GM12878 (cell line): ENCODE measurements at regions not wholly inside any gene's neighbourhood (a gene's known extent, or its start where the extent isn't known, plus 50 kb on each side); places are given as distances from the start of the nearest gene placed in this dataset.

ENCODE experiments used
- BRCA1 ChIP-seq: IDR thresholded peaks from 2 replicates; pipeline ENCODE4 v1.6.1; 2011; ENCODE audit warnings: low read depth, low read length, improper control_type of control experiment
- CREM ChIP-seq: IDR thresholded peaks from 2 replicates; pipeline ENCODE4 v1.6.1; 2014; ENCODE audit warnings: antibody characterized with exemption, low read depth
- GABPA ChIP-seq: IDR thresholded peaks from 2 replicates; pipeline ENCODE4 v1.6.1; 2014; ENCODE audit warnings: antibody characterized with exemption, low read depth, mild to moderate bottlenecking, inconsistent platforms
- MXI1 ChIP-seq: fragments of 150-350 bp; IDR thresholded peaks from 2 replicates; pipeline ENCODE4 v1.6.1; 2011; ENCODE audit warnings: low read depth, mild to moderate bottlenecking, inconsistent platforms, low read length, improper control_type of control experiment
- POLR2A ChIP-seq: IDR thresholded peaks from 2 replicates; pipeline ENCODE4 v1.6.1; 2011; ENCODE audit warnings: low read depth, mild to moderate bottlenecking, low read length
- POLR2AphosphoS2 ChIP-seq: IDR thresholded peaks from 2 replicates; pipeline ENCODE4 v1.6.1; 2011; ENCODE audit warnings: low read depth, mild to moderate bottlenecking, low read length, improper control_type of control experiment, moderate library complexity
- TF ChIP-seq, protein P1 (sequence below), 3 experiments: IDR thresholded peaks in 2 of 3; conservative IDR thresholded peaks in 1 of 3; 2 replicates each; pipeline ENCODE4 v1.5.1; 2011; ENCODE audit warnings: low read depth in 3 of 3, low read length in 3 of 3, mild to moderate bottlenecking in 3 of 3, control low read depth in 2 of 3, moderate library complexity in 2 of 3, inconsistent platforms in 1 of 3, mixed read lengths in 1 of 3; ENCODE audit not compliant: control insufficient read depth in 2 of 3, insufficient read depth in 1 of 3; ENCODE audit errors: extremely low read depth in 1 of 3
- TF ChIP-seq, protein P2 (sequence below): fragments of 450-650 bp; IDR thresholded peaks from 2 replicates; pipeline ENCODE4 v1.6.1; 2016; ENCODE audit warnings: mild to moderate bottlenecking

DNA sequence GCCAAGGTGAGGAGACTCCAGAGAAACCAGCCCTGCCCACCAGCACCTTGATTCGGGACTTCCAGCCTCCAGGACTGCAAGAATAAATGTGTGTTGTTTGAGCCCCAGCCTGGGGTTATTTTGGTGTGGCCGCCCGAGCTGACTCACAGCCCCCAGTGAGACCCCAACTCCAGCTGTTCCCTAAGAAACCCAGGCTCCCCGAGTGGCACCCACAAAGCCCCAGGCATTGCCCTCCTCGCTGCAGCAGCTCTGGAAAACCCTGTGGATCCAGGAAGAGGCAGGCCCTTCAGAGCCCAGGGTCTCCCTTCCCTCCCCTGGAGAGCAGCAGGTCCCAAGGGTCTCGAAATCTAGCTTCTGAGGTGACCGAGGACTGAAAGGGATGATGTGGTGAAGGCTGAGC, 69.2 kb upstream of the PPP1R26 start:
- TF ChIP-seq GABPA (no peak), BRCA1 (no peak), CREM (no peak), POLR2AphosphoS2 (no peak), MXI1 (no peak), POLR2A (no peak)
- TF ChIP-seq, protein P1, sequence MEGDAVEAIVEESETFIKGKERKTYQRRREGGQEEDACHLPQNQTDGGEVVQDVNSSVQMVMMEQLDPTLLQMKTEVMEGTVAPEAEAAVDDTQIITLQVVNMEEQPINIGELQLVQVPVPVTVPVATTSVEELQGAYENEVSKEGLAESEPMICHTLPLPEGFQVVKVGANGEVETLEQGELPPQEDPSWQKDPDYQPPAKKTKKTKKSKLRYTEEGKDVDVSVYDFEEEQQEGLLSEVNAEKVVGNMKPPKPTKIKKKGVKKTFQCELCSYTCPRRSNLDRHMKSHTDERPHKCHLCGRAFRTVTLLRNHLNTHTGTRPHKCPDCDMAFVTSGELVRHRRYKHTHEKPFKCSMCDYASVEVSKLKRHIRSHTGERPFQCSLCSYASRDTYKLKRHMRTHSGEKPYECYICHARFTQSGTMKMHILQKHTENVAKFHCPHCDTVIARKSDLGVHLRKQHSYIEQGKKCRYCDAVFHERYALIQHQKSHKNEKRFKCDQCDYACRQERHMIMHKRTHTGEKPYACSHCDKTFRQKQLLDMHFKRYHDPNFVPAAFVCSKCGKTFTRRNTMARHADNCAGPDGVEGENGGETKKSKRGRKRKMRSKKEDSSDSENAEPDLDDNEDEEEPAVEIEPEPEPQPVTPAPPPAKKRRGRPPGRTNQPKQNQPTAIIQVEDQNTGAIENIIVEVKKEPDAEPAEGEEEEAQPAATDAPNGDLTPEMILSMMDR (IDR thresholded peaks at IDR 0.05 in 2 of 3, conservative IDR thresholded peaks at IDR 0.05 in 1 of 3; ENCODE audit: control insufficient read depth in 2 of 3, extremely low read depth in 1 of 3, insufficient read depth in 1 of 3, low read depth in 3 of 3, low read length in 3 of 3), result no peak
- TF ChIP-seq, protein P2, sequence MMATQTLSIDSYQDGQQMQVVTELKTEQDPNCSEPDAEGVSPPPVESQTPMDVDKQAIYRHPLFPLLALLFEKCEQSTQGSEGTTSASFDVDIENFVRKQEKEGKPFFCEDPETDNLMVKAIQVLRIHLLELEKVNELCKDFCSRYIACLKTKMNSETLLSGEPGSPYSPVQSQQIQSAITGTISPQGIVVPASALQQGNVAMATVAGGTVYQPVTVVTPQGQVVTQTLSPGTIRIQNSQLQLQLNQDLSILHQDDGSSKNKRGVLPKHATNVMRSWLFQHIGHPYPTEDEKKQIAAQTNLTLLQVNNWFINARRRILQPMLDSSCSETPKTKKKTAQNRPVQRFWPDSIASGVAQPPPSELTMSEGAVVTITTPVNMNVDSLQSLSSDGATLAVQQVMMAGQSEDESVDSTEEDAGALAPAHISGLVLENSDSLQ, result no peak
